Natural killer cell (primary cell): ENCODE measurements at regions not wholly inside any gene's neighbourhood (a gene's known extent, or its start where the extent isn't known, plus 50 kb on each side); places are given as distances from the start of the nearest gene placed in this dataset.

Experiments
- ATAC-seq, 3 donors: fragments of 150-1000 bp in 2 of 3; fragments of 200-7000 bp in 1 of 3; cut with Tn5 transposase; 1 replicate in 1 of 3; 2 replicates in 2 of 3; pipeline ENCODE4 v1.10.0; 2021; ENCODE audit warnings: mild to moderate bottlenecking in 2 of 3, moderate library complexity in 2 of 3
- DNase-seq, 2 donors: peaks; one replicate each; pipeline versions ENCODE4 v3.0.0 to v3.0.0-alpha.2; 2013 to 2021; ENCODE audit warnings: mixed read lengths in 1 of 2
- H3K27ac ChIP-seq: one replicate; pipeline ENCODE4 v1.5.1; 2013; ENCODE audit warnings: mild to moderate bottlenecking, low read length
- H3K27me3 ChIP-seq: one replicate; pipeline ENCODE4 v1.6.1; 2013; ENCODE audit warnings: low read length; ENCODE audit not compliant: control insufficient read depth, insufficient read depth
- H3K36me3 ChIP-seq: one replicate; pipeline ENCODE4 v1.6.1; 2013; ENCODE audit warnings: low read length; ENCODE audit not compliant: control insufficient read depth, insufficient read depth
- H3K4me1 ChIP-seq: one replicate; pipeline ENCODE4 v1.6.1; 2013; ENCODE audit warnings: low read length; ENCODE audit not compliant: control insufficient read depth, insufficient read depth
- H3K4me3 ChIP-seq: one replicate; pipeline ENCODE4 v1.5.1; 2013; ENCODE audit warnings: low read length
- H3K9me3 ChIP-seq: one replicate; pipeline ENCODE4 v1.6.1; 2013; ENCODE audit warnings: low read length; ENCODE audit not compliant: control insufficient read depth, insufficient read depth
- H3K27ac Mint-ChIP-seq, 2 donors: one replicate each; pipeline ENCODE4 v1.8.0; 2022; ENCODE audit warnings: mild to moderate bottlenecking in 2 of 2, mixed read lengths in 2 of 2, moderate library complexity in 1 of 2
- H3K27me3 Mint-ChIP-seq, 2 donors: one replicate each; pipeline ENCODE4 v1.8.0; 2022; ENCODE audit warnings: low read depth in 2 of 2, mixed read lengths in 2 of 2
- H3K36me3 Mint-ChIP-seq: one replicate; pipeline ENCODE4 v1.8.0; 2022; ENCODE audit warnings: mixed read lengths
- H3K4me1 Mint-ChIP-seq, 2 donors: one replicate each; pipeline ENCODE4 v1.8.0; 2022; ENCODE audit warnings: mixed read lengths in 2 of 2
- H3K4me3 Mint-ChIP-seq: one replicate; pipeline ENCODE4 v1.8.0; 2022; ENCODE audit warnings: mild to moderate bottlenecking, moderate library complexity, mixed read lengths
- H3K9me3 Mint-ChIP-seq, 2 donors: one replicate each; pipeline ENCODE4 v1.8.0; 2022; ENCODE audit warnings: mixed read lengths in 2 of 2
- WGBS: methylation state at CpG from one replicate; pipeline ENCODE4 v1.1.7; 2013; ENCODE audit warnings: missing lambda C conversion rate; ENCODE audit not compliant: insufficient coverage; 5-methylcytosine and 5-hydroxymethylcytosine counted together
- intact Hi-C: fragments of 100-400 bp; cut with micrococcal nuclease; formaldehyde crosslinking; loops from one replicate; pipeline ENCODE4 v1.14.2; 2022
- TF ChIP-seq, protein P1 (sequence below): fragments of 200-600 bp; IDR thresholded peaks from one replicate; pipeline ENCODE4 v1.8.0; 2022; ENCODE audit warnings: antibody characterized with exemption

- 87% methylated on average over 2 of the region's 3 CpGs for WGBS
- peaks cover 7% of the 10 kb centered on the region for H3K36me3 Mint-ChIP-seq
- intact Hi-C loops, result no loop called here
- DNase-seq (no peak), ATAC-seq (no peak)
- no peaks in the 10 kb centered on the region for H3K27me3 Mint-ChIP-seq
- no peaks in the 10 kb centered on the region for H3K4me1 ChIP-seq
- no peaks in the 10 kb centered on the region for H3K4me1 Mint-ChIP-seq
- H3K27me3 ChIP-seq, result no peaks in the 10 kb centered on the region
- H3K36me3 ChIP-seq, result no peaks in the 10 kb centered on the region
- H3K9me3 Mint-ChIP-seq, result peaks cover 11 to 17% of the 10 kb centered on the region in 2 donors
- H3K4me3 Mint-ChIP-seq, result no peak overlapping the region
- no peak overlapping the region for H3K27ac ChIP-seq
- no peaks in the 10 kb centered on the region for H3K9me3 ChIP-seq
- H3K4me3 ChIP-seq, result no peak overlapping the region
- no peak overlapping the region for H3K27ac Mint-ChIP-seq
- TF ChIP-seq, protein P1, sequence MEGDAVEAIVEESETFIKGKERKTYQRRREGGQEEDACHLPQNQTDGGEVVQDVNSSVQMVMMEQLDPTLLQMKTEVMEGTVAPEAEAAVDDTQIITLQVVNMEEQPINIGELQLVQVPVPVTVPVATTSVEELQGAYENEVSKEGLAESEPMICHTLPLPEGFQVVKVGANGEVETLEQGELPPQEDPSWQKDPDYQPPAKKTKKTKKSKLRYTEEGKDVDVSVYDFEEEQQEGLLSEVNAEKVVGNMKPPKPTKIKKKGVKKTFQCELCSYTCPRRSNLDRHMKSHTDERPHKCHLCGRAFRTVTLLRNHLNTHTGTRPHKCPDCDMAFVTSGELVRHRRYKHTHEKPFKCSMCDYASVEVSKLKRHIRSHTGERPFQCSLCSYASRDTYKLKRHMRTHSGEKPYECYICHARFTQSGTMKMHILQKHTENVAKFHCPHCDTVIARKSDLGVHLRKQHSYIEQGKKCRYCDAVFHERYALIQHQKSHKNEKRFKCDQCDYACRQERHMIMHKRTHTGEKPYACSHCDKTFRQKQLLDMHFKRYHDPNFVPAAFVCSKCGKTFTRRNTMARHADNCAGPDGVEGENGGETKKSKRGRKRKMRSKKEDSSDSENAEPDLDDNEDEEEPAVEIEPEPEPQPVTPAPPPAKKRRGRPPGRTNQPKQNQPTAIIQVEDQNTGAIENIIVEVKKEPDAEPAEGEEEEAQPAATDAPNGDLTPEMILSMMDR, result no peak
These were observed 527.2 kb upstream of the SOX11 start for GRCh38 chr2:5164776-5165525.

DNA sequence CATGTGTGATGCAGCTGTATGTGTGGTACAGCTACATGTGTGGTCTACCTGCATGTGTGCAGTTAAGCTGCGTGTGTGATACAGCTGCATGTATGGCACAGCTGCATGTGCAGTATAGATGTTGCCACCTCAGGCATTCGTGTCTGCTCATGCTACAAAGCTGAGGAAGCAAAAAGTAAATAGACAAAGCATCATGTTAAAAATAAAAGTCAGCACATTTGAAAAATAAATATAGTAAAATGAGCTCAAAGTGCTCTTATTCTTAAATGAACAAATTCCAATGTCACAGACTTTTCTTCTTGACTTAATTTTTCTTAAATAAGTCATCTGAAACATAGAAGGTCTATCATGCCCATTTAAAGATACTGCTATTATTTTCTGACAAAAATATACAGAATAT is 519.3 kb upstream of the SOX11 start:
- peaks cover 8 to 9% of the 10 kb centered on the region in 2 donors for H3K9me3 Mint-ChIP-seq
- no peaks in the 10 kb centered on the region for H3K4me1 ChIP-seq
- H3K4me3 Mint-ChIP-seq, result no peak overlapping the region
- H3K4me3 ChIP-seq, result no peak overlapping the region
- H3K27me3 ChIP-seq, result no peaks in the 10 kb centered on the region
- H3K36me3 Mint-ChIP-seq, result no peaks in the 10 kb centered on the region
- DNase-seq (no peak), ATAC-seq (no peak)
- intact Hi-C loops, result no loop called here
- TF ChIP-seq, protein P1, result no peak
- no peaks in the 10 kb centered on the region for H3K36me3 ChIP-seq
- no peak overlapping the region for H3K27ac Mint-ChIP-seq
- no peaks in the 10 kb centered on the region for H3K4me1 Mint-ChIP-seq
- no peaks in the 10 kb centered on the region for H3K27me3 Mint-ChIP-seq
- 61% methylated on average over 2 of the region's 2 CpGs for WGBS
- no peaks in the 10 kb centered on the region for H3K9me3 ChIP-seq
- H3K27ac ChIP-seq, result no peak overlapping the region

- DNase-seq, result no peak
- H3K4me3 ChIP-seq, result no peak overlapping the region
- H3K27me3 ChIP-seq, result no peaks in the 10 kb centered on the region
- Mint-ChIP-seq H3K4me3 (no peak overlapping the region), H3K27ac (no peak overlapping the region), H3K27me3 (no peaks in the 10 kb centered on the region), H3K36me3 (no peaks in the 10 kb centered on the region), H3K9me3 (peaks cover 5 to 9% of the 10 kb centered on the region in 2 donors), H3K4me1 (no peaks in the 10 kb centered on the region)
- intact Hi-C loops, result no loop called here
- WGBS, result 73% methylated on average over 1 of the region's 2 CpGs
- no peaks in the 10 kb centered on the region for H3K36me3 ChIP-seq
- ATAC-seq, result no peak
- H3K9me3 ChIP-seq, result no peaks in the 10 kb centered on the region
- TF ChIP-seq, protein P1, result no peak
- no peaks in the 10 kb centered on the region for H3K4me1 ChIP-seq
- H3K27ac ChIP-seq, result no peak overlapping the region
These were observed 518.2 kb upstream of the SOX11 start for GRCh38 chr2:5173876-5174535.
